GM18858 (cell line): ENCODE measurements at regions not wholly inside any gene's neighbourhood (a gene's known extent, or its start where the extent isn't known, plus 50 kb on each side); places are given as distances from the start of the nearest gene placed in this dataset.

Experiments used
- ATAC-seq: cut with Tn5 transposase; IDR thresholded peaks from one replicate; pipeline ENCODE4 v1.9.1; 2021; ENCODE audit not compliant: unreplicated experiment

- ATAC-seq: no peak
These were observed 184.7 kb upstream of the PRICKLE1 start for GRCh38 chr12:42774238-42774637.

DNA sequence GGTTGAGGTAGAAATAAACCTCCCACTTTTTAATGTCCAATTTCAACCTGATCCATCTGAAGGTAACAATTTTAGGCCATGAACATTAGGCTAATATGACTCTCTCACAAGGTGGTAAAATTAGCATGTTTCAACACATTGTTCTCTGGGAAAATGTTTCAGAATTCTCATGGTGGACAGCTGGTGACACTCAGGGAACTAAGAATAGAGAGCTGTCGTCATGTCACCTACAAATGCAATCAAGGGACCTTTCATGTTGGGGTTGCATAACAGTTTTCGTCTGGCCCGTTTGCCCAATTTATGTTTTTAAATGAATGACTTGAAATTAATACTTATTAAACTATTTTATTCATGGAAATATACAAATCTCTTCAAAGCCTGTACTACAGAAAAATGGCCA is 180.7 kb upstream of the PRICKLE1 start:
- no peak for ATAC-seq

DNA sequence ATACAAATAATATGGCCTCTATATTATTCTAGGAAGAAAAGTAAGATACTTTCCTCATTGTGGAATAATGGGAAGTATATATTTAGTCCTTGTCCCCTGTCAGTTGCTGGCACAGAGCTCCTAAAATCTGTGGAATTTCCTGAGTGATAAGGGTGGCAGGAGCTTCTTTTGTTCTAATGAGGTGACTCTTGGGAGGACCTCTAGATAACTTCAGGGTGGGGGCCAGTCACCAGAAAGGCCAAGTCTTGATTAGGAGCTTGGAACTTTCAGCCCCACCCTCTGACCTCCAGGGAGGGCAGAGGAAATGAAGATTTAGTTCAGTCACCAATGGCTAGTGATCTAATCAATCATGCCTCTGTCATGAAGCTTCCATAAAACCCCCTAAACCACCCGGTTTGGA is 179.9 kb upstream of the PRICKLE1 start:
- no peak for ATAC-seq

DNA sequence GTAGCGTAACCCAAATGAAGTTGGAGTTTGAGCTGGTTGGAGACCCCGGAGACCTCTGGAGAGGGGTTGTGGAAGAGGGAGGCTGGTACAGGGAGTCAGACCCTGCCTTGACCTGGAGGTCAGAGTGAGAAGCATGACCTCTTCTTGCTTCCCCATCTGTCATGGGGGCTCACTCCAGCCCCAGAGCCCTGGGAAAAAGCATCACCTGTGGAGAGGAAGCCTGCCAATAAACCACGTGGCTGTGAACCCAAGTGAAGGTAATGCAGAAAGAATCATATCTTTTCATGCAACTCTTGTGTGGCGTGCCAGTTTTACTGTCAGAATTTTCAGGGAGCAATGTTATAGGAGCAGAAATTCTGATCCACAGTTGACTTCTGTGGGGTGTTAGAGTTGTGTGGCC is 178.5 kb upstream of the PRICKLE1 start:
- ATAC-seq: no peak

DNA sequence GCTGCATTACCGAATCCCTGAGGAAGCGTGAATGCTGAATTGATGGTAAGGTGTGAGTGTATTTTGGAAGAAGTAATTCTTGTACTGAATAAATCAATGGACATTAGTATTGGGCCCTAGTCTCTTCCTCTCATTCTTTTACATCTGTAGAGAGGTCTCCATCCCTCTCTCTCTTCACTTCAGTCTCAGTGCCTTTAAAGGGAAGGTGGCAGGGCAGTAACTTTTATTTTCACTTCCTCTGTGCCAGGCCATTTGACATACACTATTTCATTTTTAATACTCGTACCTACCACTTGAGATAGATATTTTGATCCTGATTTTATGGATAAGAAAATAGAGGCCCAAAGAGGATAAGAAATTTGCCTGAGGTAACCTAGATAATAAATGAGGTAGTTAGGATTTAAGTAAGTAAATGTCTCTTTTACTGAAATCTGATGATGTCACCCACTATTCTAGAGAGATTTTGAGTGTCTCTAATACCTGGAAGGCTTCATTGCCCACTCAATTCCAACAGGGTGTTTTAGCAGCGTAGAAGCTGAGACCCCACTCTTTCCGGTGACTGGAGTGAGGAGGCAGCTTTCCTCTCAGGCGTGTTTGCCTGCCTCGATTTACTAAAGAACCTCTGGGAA is 177.9 kb upstream of the PRICKLE1 start:
- no peak for ATAC-seq

DNA sequence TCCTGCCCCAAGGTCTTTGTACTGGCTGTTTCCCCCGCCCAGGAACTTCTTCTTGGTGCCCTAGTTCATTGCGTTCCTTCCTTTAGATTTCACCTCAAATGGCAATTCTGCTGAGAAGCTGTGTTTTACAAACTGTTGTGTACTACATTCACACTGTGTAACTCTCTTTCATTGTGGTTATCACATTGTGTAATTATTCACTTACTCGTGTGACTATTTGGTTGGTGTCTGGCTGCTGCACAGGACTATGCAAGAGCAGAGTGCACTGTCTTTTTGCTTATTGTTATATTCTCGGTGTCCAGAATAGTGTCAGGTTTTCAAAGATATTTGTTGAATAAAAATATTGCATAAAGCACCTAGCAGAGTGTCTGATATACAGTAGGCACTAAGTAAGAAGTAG is 177.2 kb upstream of the PRICKLE1 start:
- ATAC-seq: no peak

GRCh38 chr12:42766026-42766425 is 176.5 kb upstream of the PRICKLE1 start:
- no peak for ATAC-seq

- no peak for ATAC-seq
These were observed 174.1 kb upstream of the PRICKLE1 start for GRCh38 chr12:42763682-42764081.

DNA sequence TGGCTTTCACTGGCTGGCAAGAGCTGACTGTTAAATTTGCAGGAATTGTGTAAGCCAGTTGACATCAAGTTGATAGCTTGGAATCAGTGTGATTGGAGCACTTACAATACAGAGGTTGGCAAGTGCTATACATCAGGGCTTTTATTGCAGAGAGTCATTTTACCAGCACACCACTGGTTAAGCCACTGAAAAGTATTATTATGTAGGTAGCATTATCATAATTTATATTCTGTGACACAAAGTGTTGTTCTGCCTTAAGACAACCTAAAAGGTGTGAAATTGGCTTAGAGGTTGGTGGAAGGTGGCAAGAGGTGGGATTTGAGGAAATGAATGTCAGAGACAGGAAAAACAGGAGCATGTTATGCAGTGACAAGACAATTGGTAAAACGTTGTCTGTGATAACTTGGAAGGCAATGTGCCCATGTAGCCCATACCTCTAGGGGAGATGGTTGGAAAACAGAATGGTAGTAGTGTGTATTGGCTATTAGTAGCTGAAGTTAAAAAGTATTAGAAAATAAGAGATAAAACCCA is 172.9 kb upstream of the PRICKLE1 start:
- ATAC-seq: peak; percentile 17

GRCh38 chr12:42761601-42762350 is 172.2 kb upstream of the PRICKLE1 start:
- ATAC-seq: no peak

GRCh38 chr12:42761086-42761485 is 171.5 kb upstream of the PRICKLE1 start:
- ATAC-seq: no peak

DNA sequence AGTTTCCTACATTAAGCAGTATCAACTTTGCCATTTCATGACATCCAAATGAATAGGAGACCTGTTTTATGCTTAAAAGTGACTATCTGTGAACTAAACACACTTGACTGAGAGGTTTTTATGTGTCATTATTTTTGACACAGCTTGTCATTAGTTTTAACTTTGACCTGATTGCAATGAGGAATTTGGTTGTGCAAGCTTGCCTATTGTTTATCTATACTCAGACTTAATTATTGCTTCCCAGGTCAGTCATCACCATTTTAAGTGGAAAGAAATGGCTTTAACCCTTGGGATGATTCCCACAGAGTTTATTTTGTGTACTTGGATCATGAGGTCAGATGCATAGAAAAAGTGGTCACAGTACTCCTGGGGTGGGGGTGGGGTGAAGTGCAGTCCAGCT is 171.0 kb upstream of the PRICKLE1 start:
- no peak for ATAC-seq

DNA sequence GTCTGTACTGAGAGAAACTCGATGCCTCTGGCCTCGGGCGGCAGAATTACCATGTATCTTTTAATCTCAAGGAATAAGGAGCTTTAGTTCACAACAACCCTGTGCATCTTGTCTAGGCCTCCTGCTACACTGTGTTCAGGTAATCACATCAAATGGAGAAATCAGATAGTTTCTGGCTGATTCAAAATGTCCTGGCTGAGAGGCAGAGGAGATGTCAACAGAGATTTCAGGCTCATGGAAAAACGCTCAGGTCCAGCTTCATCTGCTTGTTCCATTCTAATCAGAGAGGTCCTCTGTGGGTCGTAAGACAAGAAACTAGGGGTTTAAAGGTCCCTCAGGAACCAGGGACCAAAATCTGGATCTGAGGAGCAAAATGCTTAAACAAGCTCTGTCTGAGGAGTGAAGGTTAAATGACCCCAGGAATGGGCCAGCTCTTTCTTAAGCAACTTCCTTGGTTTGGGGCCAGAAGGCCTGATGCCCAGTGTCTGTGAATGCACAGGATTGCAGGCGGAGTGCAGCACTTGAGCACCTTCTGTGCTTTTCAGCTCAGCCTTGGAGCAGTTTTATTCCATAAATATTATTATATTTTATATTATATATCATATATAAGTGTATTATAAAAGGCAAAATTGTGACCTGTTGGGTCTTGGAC is 170.2 kb upstream of the PRICKLE1 start:
- no peak for ATAC-seq

DNA sequence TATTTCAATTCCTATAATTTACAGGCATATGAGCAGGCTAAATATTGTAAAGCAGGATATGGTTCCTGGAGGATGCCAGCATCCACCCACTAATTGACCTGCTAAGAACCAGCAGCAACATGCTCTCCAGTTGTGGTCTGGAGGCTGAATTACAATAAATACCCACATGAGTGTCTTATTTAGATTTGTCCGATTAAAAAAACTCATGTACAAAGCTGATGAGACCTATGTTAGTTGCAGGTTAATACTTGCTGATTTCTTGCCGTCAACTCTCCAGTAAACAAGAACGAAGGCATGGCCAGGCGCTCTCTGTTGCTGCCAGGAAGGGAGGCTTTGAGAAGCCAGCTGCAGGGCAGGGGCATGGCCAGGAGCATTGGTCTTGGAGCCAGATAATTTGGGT is 169.3 kb upstream of the PRICKLE1 start:
- ATAC-seq: no peak

- no peak for ATAC-seq
These were observed 168.1 kb upstream of the PRICKLE1 start for GRCh38 chr12:42757624-42758119.

DNA sequence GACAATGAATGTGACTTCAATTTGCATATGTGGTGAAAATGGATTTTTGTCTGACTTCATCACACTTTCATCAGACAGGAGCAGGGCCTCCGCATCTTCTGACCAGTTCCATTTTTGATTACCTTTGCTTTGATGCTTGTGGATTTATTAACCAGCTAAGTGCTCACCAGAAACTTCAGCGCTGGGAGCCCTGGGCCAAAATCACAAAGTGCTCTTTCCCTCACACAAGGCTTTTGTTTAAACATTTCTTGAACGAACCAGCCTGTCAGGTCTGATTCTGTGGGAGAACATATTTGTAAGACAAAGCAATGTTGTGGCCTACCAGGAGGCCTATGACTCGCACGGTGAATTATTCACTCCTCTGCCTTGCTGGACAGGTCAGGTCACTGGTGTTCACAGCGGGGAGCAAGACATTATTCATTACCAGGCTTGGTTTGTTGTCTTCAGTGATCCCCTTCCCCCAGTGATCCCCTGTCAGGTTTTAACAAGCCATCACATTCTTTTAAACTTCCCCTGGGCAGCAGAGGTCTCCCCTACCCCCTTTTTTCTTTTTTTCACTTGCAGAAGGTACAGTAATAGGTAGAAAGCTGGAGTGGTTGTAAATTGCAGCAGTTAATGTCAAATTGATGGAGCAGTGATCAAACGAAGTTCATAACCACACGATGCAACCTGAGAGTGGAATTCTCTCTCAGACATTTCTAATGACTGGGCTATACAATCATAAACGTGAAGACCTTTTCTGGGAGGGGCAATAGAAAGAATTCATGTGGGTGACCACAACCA is 167.5 kb upstream of the PRICKLE1 start:
- ATAC-seq: no peak

DNA sequence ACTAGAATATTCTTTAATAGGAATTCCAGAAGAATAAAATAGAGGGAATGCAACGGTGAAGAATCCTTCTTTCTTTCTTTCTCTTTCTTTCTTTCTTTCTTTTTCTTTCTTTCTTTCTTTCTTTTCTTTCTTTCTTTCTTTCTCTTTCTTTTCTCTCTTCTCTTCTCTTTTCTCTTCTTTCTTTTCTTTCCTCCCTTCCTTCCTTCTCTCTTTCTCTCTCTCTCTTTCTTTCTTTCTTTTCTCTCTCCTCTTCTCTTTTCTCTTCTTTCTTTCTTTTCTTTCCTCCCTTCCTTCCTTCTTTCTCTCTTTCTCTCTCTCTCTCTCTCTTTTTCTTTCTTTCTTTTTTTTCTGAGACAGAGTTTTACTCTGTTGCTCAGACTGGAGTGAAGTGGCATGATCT is 160.8 kb upstream of the PRICKLE1 start:
- ATAC-seq: no peak

GRCh38 chr12:42749239-42749638 is 159.7 kb upstream of the PRICKLE1 start:
- ATAC-seq: no peak

GRCh38 chr12:42744539-42745182 is 155.1 kb upstream of the PRICKLE1 start:
- ATAC-seq: no peak

GRCh38 chr12:42742716-42743115 is 153.2 kb upstream of the PRICKLE1 start:
- no peak for ATAC-seq
